Stomach (tissue), 8 donors: ENCODE measurements at regions not wholly inside any gene's neighbourhood (a gene's known extent, or its start where the extent isn't known, plus 50 kb on each side); places are given as distances from the start of the nearest gene placed in this dataset.

ENCODE experiments used
- DNase-seq, 2 donors: peaks; one replicate each; pipeline versions ENCODE4 v3.0.0 to v3.0.0-alpha.2; 2013 to 2019
- H3K27ac ChIP-seq, 5 donors: fragments of 200-600 bp in 4 of 5; sonication (generic) in 4 of 5; one replicate each; pipeline ENCODE4 v1.5.1; 2013 to 2019; ENCODE audit warnings: mild to moderate bottlenecking in 1 of 5, moderate library complexity in 1 of 5
- H3K27me3 ChIP-seq, 3 donors: fragments of 200-600 bp; sonication (generic); one replicate each; pipeline ENCODE4 v1.5.1; 2017 to 2019; ENCODE audit warnings: mixed run types in 1 of 3
- H3K36me3 ChIP-seq, 4 donors: fragments of 200-600 bp; sonication (generic); 1 replicate in 3 of 4; 2 replicates in 1 of 4; pipeline ENCODE4 v1.5.1; 2016 to 2019
- H3K4me1 ChIP-seq, 4 donors: fragments of 200-600 bp; sonication (generic); one replicate each; pipeline ENCODE4 v1.5.1; 2016 to 2019
- H3K4me3 ChIP-seq, 4 donors: fragments of 200-600 bp; sonication (generic) in 3 of 4; one replicate each; pipeline ENCODE4 v1.5.1; 2016 to 2019; ENCODE audit warnings: mild to moderate bottlenecking in 1 of 4
- H3K9me3 ChIP-seq, 4 donors: fragments of 200-600 bp; sonication (generic); one replicate each; pipeline ENCODE4 v1.5.1; 2016 to 2019
- CTCF ChIP-seq, 7 experiments: fragments of 450-650 bp in 4 of 7; fragments of 200-600 bp in 3 of 7; sonication (generic) in 3 of 7; IDR thresholded peaks; one replicate each; pipeline ENCODE4 v1.5.1; 2016 to 2019; ENCODE audit warnings: antibody characterized with exemption in 7 of 7, control low read depth in 2 of 7, mild to moderate bottlenecking in 1 of 7
- EP300 ChIP-seq: sonication (generic); formaldehyde crosslinking; IDR thresholded peaks from one replicate; pipeline ENCODE4 v1.6.1; 2017; ENCODE audit warnings: antibody characterized with exemption
- POLR2A ChIP-seq, 4 donors: fragments of 450-650 bp; IDR thresholded peaks; one replicate each; pipeline ENCODE4 v1.6.1; 2016; ENCODE audit warnings: antibody characterized with exemption in 4 of 4, control low read depth in 2 of 4, mild to moderate bottlenecking in 1 of 4, moderate library complexity in 1 of 4
- POLR2AphosphoS5 ChIP-seq, 3 donors: sonication (generic); formaldehyde crosslinking; IDR thresholded peaks; one replicate each; pipeline ENCODE4 v1.6.1; 2016; ENCODE audit warnings: antibody characterized with exemption in 3 of 3
- WGBS, 5 donors: extraction: QIAGEN DNeasy Blood & Tissue Kit in 3 of 5; methylation state at CpG; one replicate each; pipeline versions ENCODE4 v1.1.5 to v1.1.7; 2013 to 2018; 5-methylcytosine and 5-hydroxymethylcytosine counted together
- intact Hi-C: fragments of 100-400 bp; cut with DNase I; formaldehyde crosslinking; loops from one replicate; pipeline ENCODE4 v1.15.1; 2023; ENCODE audit warnings: low total_unique reads
- donor health status: healthy with polysubstance abuse.
- donor health status: Bipolar disorder and iron deficiency.
- donor health status: healthy.

DNA sequence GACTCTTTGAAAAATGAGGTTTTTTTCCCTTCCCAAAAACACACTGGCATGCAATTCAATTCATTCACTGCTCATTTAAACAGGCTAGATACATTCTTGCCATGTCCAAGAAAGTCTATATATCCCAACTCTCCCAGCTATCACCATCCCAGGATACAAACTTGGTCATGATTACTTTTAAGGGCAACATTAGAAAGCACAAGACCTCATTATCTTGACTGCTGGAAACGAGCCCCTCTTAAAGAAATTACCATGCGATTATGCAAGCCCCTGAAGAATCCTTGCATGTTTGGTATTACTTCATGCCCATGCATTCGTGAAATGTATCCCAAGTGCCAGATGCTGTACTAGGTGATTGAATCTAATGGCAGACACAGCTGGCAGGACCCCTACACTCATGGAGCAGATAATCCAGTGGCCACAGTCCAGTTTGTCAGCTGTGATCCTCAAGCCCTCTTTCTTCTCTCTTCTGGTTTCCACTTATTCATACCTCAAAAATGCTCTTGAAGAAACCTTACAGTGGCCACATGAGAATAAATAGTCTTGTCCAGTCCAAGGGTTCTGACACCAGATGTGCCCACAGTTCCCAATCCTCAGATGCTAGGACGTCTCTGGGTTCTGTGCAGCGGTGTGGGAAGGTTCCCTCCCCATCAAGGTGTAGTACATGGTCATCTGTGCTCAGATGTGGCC lies 103.7 kb upstream of the HABP2 start:
- no peak overlapping the region for H3K4me3 ChIP-seq
- H3K4me1 ChIP-seq: peaks cover under 1 to 10% (median 4%) of the 10 kb centered on the region in 4 donors
- intact Hi-C loops: no loop called here
- no peak overlapping the region for H3K27ac ChIP-seq
- 71 to 83% (median 79%) methylated on average over 5 of the region's 5 CpGs for WGBS, 5 donors
- H3K9me3 ChIP-seq: no peaks in the 10 kb centered on the region
- TF ChIP-seq EP300: no peak
- no peak for TF ChIP-seq CTCF (IDR thresholded peaks at IDR 0.05)
- TF ChIP-seq POLR2A (IDR thresholded peaks at IDR 0.05): no peak
- no peak for TF ChIP-seq POLR2AphosphoS5 (IDR thresholded peaks at IDR 0.05)
- no peak for DNase-seq
- H3K36me3 ChIP-seq: no peaks in the 10 kb centered on the region
- no peaks in the 10 kb centered on the region for H3K27me3 ChIP-seq

DNA sequence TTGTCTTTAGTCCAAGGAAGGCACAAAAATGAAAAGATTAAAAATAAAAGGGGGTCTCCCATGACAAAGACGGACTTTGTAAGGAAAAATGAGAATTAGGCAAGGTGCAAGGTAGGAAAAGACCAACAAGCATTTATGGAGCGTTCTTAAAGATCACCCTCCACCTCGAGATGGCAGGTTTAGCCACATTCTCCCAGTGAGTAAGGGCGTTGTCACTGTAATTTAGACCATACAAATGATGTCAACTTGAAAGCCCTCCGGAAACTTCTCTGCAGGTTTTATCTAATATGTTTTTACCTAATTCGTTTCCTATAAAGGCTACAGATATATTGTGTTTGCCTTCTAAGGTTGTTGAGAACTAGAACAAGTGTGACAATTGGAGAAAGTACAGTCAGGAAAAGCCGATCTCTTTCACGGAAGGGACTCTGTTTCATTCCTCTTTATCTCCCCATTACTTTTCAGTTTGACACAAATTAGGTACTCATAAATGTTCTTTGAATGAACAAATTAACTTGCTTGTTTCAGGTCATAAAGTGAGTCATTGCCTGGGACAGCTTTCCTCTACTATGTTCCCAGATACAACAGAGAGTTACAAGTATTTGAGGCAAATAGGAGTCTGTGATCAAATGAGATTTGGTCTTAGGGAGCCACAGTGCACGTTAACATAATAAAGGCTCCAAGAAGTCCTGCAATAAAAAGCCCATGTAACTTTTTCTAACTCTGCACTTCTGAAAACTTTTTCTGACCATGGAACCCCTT lies 102.6 kb upstream of the HABP2 start:
- no peaks in the 10 kb centered on the region for H3K9me3 ChIP-seq
- H3K36me3 ChIP-seq: no peaks in the 10 kb centered on the region
- peaks cover 6 to 16% (median 12%) of the 10 kb centered on the region in 4 donors for H3K4me1 ChIP-seq
- no peak for DNase-seq
- TF ChIP-seq CTCF (IDR thresholded peaks at IDR 0.05) (no peak), EP300 (no peak), POLR2AphosphoS5 (IDR thresholded peaks at IDR 0.05) (no peak), POLR2A (IDR thresholded peaks at IDR 0.05) (no peak)
- H3K4me3 ChIP-seq: no peak overlapping the region
- 59 to 70% (median 66%) methylated on average over 9 of the region's 9 CpGs for WGBS, 5 donors
- intact Hi-C loops: no loop called here
- H3K27ac ChIP-seq: no peak overlapping the region
- no peaks in the 10 kb centered on the region for H3K27me3 ChIP-seq

DNA sequence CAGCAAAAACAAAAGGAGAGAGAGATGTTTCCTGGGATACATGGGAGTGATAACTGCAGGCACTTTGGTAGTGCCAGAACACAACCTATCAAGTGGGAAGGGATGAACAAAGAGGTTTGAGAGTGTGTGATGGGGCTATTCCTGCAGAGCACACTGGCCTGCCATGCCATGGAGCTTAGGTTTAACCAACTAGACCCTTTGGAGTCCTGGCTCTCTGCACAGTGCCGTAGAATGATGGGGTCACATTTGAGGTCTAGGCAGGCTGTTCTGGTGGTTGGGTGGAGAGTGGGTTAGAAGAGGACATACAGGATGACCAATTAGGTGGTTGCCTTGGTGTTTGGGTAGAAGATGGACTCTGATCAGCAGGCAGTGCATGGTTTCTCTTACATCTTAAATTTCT lies 101.9 kb upstream of the HABP2 start:
- no peak for DNase-seq

DNA sequence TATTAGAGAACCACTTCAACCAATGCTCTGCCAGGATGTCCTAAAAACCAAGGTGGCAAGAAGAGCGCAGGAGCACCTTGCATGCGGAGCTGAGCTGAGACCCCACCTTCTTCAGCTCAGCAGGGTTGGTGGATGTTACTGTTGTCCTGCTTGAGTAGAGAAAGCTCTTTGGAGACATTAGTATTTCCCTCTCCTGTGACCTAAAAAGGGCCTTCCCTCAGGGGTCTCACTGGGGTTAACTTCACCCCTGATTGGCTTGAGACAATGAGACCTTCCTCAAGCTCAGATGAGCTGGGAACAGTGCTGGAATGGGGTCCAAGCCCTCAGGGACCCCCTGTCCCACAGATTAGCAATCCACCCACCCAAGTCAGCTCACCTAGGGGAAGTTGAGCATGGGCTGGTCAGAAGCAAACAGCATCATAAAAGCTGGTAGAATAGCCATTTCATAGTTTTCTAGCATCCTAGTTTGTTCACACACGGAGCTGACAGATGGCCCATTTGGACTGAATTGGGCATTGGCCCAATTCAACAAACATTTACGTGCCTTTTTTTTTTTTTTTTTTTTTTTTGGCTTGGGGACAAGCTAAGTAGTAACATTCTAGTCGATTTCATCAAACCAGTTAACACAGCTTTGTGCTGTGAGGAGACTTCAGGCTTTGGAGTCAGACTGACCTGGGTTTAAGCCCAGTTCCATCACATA lies 100.6 kb upstream of the HABP2 start:
- no peaks in the 10 kb centered on the region for H3K27me3 ChIP-seq
- H3K36me3 ChIP-seq: no peaks in the 10 kb centered on the region
- no peak for DNase-seq
- H3K27ac ChIP-seq: no peak overlapping the region
- no peaks in the 10 kb centered on the region for H3K9me3 ChIP-seq
- H3K4me1 ChIP-seq: peaks cover 6 to 19% (median 9%) of the 10 kb centered on the region in 4 donors
- intact Hi-C loops: no loop called here
- H3K4me3 ChIP-seq: no peak overlapping the region
- TF ChIP-seq EP300 (no peak), POLR2A (IDR thresholded peaks at IDR 0.05) (no peak), CTCF (IDR thresholded peaks at IDR 0.05) (no peak), POLR2AphosphoS5 (IDR thresholded peaks at IDR 0.05) (no peak)
- 49 to 61% (median 53%) methylated on average over 5 of the region's 5 CpGs for WGBS, 5 donors

More for the DNA sequence above, 101.9 kb upstream of the HABP2 start:
- TF ChIP-seq EP300: no peak
- TF ChIP-seq POLR2A (IDR thresholded peaks at IDR 0.05): no peak
- intact Hi-C loops: no loop called here
- H3K4me3 ChIP-seq: no peak overlapping the region
- no peaks in the 10 kb centered on the region for H3K36me3 ChIP-seq
- H3K27ac ChIP-seq: no peak overlapping the region
- WGBS, 5 donors: 96 to 100% (median 100%) methylated on average over 1 of the region's 1 CpG
- no peaks in the 10 kb centered on the region for H3K9me3 ChIP-seq
- H3K4me1 ChIP-seq: peaks cover 6 to 16% (median 14%) of the 10 kb centered on the region in 4 donors
- no peaks in the 10 kb centered on the region for H3K27me3 ChIP-seq
